ENCODE measurements at regions not wholly inside any gene's neighbourhood (a gene's known extent, or its start where the extent isn't known, plus 50 kb on each side); places are given as distances from the start of the nearest gene placed in this dataset.
"Not testable (repeated sequence)": the region's sequence is repeated elsewhere in the genome, so short reads cannot be mapped to it uniquely, and the experiment has no call there.

DNA sequence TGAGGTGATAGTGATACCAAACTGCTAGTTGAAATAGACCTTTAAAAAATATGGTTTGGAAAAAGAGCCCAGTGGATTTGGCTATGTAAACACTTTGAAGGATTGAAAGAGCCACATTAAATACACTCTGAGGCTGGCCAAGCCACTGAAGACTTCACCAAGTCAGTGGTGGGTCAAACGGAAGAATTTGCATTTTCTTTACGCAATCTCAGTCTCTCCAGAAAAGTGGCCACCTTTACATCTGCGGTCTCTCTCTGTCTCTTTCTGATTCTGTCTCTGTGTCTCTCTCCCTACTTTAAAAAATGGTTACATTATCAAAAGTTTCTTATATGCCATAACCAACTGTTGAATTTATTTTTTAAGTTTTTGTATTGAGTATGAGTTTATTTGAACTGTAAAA, 651.2 kb upstream of the PITX2 start:
- H3K4me3 ChIP-seq (ENCODE audit: low read length): no peak overlapping the region
- no peak for DNase-seq (ENCODE audit: low read depth, low spot score)

DNA sequence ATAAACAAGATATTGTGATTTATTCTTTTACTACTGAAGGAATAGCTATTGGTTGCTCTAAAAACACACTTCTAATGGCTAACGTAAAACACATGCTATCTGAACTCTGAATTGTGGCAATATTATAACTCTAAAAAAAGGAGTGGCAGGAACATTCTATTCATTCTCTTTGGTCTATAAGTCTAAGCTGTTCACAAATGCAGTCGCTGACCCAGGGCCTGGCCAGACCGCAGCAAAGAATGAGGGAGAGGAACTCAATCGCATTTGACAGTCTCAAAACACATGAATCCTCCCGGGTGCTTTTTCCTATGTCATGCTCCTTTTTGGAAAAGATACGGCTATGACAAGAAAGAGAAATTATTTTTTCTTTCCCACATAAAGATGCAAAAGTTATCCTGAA, 651.6 kb upstream of the PITX2 start:
- no peak overlapping the region for H3K4me3 ChIP-seq (ENCODE audit: low read length)
- DNase-seq (ENCODE audit: low read depth, low spot score): no peak

DNA sequence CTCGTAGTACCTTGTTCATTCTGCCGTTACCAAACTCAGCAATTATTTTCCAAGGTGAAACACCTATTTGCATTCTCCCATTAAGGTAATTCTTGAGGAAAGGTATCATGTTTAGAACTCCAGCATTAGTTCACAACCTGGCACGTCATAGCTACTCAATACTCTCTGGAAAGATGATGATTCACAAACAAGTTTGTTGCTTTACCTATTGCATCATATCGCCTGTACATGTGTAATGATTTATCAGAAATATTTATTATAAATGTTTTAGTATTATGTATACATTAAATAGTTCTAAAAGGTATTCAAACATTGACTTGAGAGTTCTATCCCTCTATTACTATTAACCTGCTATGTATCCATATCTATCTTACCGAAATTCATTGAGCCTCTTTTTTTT, 658.3 kb upstream of the PITX2 start:
- no peak for DNase-seq (ENCODE audit: low read depth, low spot score)
- H3K4me3 ChIP-seq (ENCODE audit: low read length): no peak overlapping the region

DNA sequence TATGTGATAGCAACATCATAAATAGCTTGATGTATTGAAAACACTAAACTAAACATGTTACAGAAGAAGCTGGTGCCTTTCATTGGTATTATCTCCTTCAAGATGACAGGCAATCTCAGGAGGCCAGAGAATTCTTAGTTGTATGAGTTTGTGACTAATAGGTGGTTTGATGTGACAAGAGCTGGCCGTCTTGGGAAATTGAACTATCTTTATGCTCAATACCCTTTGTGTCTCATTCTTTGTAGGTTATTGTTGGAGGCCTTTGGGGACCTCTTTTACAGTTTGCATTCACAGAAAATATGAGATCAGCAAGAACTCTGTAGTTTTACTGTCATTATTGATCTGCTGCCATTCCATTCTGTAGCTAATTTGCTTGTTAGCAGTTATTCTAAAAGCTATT, 659.2 kb upstream of the PITX2 start:
- H3K4me3 ChIP-seq (ENCODE audit: low read length): no peak overlapping the region
- DNase-seq (ENCODE audit: low read depth, low spot score): no peak

DNA sequence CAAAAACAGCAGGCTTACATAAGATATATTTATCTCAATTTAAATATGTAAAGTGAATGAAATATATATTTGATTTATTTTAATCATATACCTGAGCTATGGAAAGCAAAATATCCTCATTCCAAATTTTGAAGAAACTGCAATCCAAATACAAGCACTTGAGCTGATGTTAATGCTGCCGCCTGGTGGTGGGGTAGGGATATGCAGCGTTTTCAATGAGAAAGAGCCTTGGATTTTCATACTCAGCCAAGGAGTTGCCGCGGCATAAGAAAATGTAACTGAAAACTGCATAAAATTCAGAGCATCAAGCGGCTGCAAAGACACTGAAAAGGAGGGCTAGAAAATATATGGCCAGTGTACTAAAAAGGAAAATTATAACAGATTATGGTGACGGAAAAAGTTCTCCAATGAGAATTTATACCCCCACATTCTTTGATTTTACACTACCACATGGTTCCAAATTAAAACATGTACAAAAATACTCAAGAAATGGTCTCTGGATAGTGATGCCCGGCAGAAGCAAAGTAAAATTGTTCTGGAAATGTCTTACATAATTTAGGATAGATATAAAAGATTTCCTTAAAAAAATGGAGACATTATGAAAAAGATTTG, 660.3 kb upstream of the PITX2 start:
- peak; percentile 50 for DNase-seq (ENCODE audit: low read depth, low spot score)
- no peak overlapping the region for H3K4me3 ChIP-seq (ENCODE audit: low read length)

DNA sequence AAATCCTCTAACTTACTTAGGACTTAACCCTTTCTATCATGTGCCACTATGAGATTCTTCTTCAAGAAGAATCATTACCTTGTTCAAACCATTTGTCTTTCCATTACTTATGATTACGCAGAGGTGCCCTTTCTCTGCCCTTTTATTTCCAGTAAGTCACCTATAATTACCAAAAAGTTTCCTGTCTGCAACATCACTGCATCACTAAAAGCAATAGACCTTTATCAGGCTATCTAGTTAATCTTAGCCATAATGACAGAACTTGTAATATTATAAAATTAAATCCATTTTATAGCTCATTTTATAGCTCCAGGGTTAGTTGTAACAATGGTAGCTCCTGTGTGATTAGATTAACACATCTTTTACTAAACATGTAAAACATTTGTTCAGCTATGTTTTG, 673.6 kb upstream of the PITX2 start:
- DNase-seq (ENCODE audit: low read depth, low spot score): no peak
- no peak overlapping the region for H3K4me3 ChIP-seq (ENCODE audit: low read length)

DNA sequence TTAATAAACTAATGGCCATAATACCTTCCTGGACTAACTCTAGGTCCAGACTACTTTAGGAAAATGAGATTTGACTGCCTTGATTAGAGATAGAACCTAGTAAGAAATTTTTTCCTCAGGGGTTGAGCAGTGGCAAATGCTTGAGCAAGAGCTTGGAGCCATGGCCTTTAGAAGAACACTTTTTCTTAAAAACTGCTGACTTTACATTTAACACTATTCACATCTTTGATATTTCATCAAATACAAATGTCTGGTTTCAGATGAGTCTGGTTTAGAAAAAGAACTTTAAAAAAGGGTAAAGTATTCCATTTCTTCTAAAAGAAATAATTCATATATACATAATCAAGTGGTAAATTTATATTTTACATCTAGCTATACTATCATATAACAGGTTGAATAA, 680.9 kb upstream of the PITX2 start:
- DNase-seq (ENCODE audit: low read depth, low spot score): no peak
- H3K4me3 ChIP-seq (ENCODE audit: low read length): no peak overlapping the region

DNA sequence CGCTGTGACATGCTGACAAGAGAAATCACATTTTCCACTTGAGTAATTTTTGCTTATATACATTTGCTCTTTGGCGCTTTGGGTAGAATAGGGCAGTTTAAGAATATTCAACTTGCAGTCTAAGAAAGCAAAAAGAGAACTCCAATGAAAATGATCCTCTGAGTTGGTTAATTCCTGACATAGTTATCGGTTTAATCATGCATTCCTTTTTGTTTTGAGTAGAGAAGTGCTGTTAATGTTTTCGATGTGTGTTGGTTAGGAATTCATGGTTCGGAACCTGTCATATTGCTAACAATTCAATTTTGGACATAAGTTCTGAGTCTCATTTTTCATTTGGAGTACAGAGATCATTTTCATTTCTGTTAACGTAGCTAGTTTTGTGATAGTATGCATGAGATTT, 700.6 kb upstream of the PITX2 start:
- H3K4me3 ChIP-seq (ENCODE audit: low read length): no peak overlapping the region
- DNase-seq (ENCODE audit: low read depth, low spot score): no peak

DNA sequence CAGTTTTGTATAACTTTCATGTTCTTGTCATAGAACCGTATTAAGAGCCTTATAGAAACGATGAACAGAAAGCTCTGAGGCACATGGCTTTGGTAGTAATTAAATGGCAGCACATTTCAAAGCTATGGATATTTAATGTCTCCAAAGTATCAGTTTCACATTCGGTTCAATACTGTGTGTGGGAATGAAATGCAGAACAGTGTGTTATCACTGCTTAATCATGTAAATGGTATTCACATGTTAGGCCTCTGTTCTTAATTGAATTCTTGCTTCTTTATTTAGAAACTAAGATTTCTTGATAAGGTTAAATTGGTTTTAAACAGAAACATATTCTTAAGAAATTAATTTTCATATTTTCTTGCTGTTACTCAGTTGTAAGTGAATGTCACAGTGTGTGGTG, 701.0 kb upstream of the PITX2 start:
- no peak overlapping the region for H3K4me3 ChIP-seq (ENCODE audit: low read length)
- no peak for DNase-seq (ENCODE audit: low read depth, low spot score)

DNA sequence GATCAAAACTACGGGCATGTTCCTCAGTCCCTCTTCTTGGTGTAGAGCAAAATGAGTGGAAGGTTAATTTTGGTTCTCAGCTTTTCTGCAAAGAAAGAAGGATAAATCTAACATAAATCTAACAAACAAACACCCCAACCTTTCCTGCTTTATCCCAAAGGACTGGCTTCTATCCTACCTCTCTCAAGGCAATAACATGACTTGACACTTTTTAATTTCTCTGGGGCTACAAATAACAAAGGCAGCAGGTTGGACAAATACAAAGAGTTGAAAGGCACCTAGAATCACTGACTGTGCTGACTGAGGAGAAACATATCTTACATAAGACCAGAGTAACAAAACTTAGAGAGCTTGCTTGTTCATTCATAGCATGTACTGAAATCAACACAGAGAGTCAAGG, 703.6 kb upstream of the PITX2 start:
- no peak for DNase-seq (ENCODE audit: low read depth, low spot score)
- H3K4me3 ChIP-seq (ENCODE audit: low read length): no peak overlapping the region

DNA sequence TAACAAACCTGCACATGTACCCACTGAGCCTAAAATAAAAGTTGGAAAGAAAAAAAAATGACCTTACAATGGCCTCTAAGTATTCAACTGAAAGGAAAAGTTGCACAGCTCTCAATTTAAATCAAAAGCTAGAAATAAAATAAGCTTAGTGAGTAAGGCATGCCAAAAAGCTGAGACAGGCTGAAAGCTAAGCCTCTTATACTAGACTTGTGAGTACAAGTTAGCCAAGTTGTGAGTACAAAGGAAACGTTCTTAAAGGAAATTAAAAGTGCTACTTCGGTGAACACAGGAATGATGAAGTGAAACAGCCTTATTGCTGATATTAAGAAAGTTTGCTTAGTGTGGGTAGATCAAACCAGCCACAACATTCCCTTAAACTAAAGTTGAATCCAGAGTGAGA, 707.9 kb upstream of the PITX2 start:
- DNase-seq (ENCODE audit: low read depth, low spot score): no peak
- H3K4me3 ChIP-seq (ENCODE audit: low read length): no peak overlapping the region

DNA sequence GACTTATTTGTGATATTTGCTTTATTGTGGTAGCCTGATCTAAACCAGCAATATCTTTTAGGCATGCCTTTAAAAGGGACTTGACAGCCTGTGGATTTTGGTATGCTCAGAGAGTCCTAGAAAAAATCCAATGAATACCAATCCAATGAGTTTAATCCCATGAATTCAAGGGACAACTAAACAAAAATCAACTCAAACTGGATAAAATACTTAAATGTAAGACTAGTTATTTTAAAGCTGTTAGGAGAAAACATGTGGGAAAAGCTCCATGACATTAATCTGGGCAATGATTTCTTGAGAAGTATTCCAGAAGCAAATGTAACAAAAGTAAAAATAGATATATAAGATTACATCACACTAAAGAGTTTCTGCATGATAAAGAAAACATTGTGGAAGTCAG, 711.5 kb upstream of the PITX2 start:
- H3K4me3 ChIP-seq (ENCODE audit: low read length): no peak overlapping the region
- no peak for DNase-seq (ENCODE audit: low read depth, low spot score)

DNA sequence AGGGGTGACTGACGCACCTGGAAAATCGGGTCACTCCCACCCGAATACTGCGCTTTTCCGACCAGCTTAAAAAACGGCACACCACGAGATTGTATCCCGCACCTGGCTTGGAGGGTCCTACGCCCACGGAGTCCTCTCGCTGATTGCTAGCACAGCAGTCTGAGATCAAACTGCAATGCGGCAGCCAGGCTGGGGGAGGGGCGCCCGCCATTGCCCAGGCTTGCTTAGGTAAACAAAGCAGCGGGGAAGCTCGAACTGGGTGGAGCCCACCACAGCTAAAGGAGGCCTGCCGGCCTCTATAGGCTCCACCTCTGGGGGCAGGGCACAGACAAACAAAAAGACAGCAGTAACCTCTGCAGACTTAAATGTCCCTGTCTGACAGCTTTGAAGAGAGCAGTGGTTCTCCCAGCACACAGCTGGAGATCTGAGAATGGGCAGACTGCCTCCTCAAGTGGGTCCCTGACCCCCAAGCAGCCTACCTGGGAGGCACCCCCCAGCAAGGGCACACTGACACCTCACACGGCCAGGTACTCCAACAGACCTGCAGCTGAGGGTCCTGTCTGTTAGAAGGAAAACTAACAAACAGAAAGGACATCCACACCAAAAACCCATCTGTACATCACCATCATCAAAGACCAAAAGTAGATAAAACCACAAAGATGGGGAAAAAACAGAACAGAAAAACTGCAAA, 714.5 kb upstream of the PITX2 start:
- not testable (repeated sequence) for H3K4me3 ChIP-seq (ENCODE audit: low read length); DNase-seq (ENCODE audit: low read depth, low spot score)

DNA sequence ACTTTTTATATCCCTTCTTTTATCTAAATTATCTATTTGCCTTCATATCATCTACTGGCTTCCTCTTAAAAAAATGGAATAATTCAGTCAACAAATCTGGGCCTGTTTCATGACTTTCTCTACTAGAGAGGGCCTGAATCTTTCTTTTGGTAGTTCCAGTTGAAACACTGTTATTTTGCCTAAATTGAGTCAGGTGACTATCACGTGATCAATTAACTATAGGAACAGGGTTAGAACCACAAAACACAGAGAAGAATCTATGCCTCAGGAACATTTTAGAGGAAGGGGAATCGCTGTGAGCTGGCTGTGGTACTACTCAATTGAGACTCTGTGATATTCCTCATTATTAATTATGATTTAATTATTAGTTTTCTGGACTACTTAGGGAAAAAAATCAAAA, 736.7 kb upstream of the PITX2 start:
- no peak for DNase-seq (ENCODE audit: low read depth, low spot score)

DNA sequence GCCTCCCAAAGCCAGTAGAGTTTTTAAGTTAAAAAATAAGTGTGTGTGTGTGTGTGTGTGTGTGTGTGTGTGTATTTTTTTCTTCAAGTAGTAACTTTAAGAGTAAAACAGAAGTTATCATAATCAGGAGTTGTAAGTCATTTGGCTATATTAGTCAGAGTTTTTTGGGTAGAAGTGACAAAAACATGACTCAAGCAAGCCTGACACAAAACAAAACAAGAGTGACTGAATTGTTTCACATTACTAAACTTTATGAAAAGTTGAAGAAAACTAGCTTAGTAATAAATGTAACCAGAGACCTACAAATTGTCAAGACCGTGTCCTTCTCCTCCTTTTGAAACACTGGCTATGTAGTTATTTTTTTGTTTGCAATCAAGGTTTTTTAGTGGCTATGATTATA, 738.0 kb upstream of the PITX2 start:
- DNase-seq (ENCODE audit: low read depth, low spot score): no peak
- no peak overlapping the region for H3K4me3 ChIP-seq (ENCODE audit: low read length)

More for the DNA sequence above, 736.7 kb upstream of the PITX2 start:
- H3K4me3 ChIP-seq (ENCODE audit: low read length): no peak overlapping the region

DNA sequence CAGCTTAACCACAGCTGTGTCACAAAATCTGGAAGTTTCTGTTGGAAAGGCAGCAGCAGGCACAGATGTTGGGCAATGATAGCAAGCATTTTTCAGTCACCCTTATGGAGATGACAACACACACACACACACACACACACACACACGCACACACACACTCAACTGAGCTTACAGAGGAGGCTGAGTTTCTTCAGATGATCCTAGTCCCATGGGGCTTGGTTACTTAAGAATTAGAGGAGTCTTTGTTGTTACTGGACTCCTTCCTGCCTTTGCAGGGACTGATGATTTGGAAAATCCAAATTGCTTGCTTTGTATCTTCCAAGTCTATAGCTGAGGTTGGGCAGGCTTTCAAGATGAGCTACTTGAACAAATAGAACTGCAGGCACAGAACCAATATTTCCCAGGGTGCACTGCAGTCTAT, 740.1 kb upstream of the PITX2 start:
- no peak overlapping the region for H3K4me3 ChIP-seq (ENCODE audit: low read length)
- DNase-seq (ENCODE audit: low read depth, low spot score): no peak

DNA sequence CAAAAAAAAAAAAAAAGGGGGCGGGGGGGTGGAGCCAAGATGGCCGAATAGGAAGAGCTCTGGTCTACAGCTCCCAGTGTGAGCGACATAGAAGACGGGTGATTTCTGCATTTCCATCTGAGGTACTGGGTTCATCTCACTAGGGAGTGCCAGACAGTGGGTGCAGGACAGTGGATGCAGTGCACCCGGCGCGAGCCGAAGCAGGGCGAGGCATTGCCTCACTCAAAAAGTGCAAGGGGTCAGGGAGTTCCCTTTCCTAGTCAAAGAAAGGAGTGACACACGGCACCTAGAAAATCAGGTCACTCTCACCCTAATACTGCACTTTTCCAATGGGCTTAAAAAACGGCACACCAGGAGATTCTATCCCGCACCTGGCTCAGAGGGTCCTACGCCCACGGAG, 755.0 kb upstream of the PITX2 start:
- DNase-seq (ENCODE audit: low read depth, low spot score); H3K4me3 ChIP-seq (ENCODE audit: low read length): not testable (repeated sequence)

DNA sequence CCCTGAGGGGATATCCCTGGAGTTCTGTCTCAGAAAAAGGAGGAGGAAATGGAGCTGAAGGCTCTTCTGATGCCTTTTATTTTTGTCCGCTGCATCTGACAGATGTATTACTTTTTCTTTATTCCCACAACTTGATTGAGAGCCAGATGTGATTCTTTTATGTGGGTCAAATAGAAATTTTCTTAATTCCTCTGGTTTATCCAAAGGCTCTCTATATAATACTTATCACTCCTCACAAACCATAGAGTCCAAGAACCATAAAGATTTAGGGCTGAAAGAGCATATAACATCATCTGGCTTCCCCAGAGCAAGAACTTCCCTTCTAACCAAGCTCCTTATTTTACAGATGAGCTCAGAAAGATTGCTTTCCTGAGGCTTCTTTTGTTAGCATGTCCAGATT, 756.7 kb upstream of the FAM241A start:
- DNase-seq (ENCODE audit: low read depth, low spot score): no peak
- no peak overlapping the region for H3K4me3 ChIP-seq (ENCODE audit: low read length)

DNA sequence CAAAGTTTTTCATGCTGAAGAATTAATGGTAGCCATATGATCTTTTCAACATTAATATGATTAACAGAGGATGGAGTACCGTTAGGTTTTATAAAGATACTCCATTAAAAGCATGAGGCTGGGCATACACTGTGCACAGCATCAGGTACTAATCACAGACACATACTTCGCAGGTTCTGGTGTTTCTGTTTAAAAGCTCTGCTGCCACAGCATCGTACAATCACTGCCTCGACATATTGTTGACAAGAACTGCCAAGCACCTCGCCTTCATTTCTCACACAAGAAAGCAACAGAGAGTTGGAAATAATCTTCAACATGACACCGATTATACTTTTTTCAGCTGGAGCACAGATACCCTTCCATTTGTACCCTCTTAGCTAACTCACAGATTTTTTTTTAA, 753.4 kb upstream of the FAM241A start:
- no peak overlapping the region for H3K4me3 ChIP-seq (ENCODE audit: low read length)
- DNase-seq (ENCODE audit: low read depth, low spot score): no peak

DNA sequence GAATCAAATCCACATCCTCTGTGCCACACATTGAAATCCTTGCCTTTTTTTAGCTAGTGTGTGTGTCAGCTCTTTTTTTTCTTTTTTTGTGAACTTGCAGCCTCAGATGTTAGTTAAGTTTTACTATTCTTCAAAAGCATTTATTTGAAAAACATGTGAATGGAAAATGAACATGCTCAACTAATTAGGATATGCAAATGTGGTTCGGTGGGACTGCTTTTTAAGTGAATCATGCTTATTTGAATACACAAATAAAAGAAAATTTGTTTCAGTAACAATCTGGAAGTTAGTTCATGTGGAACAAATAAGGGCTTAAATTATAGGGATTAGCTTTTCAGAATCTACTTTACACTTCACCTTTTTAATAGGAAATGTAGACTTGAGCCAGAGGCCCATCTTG, 751.5 kb upstream of the FAM241A start:
- no peak overlapping the region for H3K4me3 ChIP-seq (ENCODE audit: low read length)
- no peak for DNase-seq (ENCODE audit: low read depth, low spot score)

DNA sequence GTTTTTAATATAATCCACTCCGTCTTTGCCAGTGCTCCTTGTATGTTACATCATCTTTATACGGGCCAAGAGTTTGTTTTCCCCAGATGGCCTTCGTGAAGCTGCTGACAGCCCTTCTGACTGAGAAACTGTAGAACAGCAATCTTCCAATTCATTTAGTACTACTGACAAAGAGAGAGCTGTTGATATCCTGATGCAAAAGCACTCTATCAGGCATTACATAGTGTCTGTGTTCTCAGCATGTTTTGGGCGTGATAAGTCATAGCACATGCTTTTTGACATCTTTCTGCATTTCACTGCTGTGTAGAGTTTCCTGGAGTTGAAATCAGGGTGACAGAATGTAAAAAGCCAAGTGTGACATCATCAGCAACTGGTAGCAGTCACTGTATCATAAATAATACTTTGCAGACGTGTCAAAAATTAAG, 746.3 kb upstream of the FAM241A start:
- DNase-seq (ENCODE audit: low read depth, low spot score): no peak
- H3K4me3 ChIP-seq (ENCODE audit: low read length): no peak overlapping the region

Measured in Jurkat, Clone E6-1 (cell line).